ENCODE measurements at regions not wholly inside any gene's neighbourhood (a gene's known extent, or its start where the extent isn't known, plus 50 kb on each side); places are given as distances from the start of the nearest gene placed in this dataset.

GRCh38 chr14:39576736-39577135 lies 144.5 kb upstream of the FBXO33 start:
- no peak overlapping the region for H3K4me3 ChIP-seq (ENCODE audit: low read length)
- WGBS, 2 experiments (ENCODE audit: insufficient coverage in 1 of 2, insufficient read length in 1 of 2), result no CpG with 5 or more reads among the region's 1 CpG

GRCh38 chr14:39576258-39576657 lies 144.0 kb upstream of the FBXO33 start:
- peaks cover 2% of the 10 kb centered on the region for H3K36me3 Mint-ChIP-seq (ENCODE audit: low read depth)
- no peaks in the 10 kb centered on the region for H3K27me3 Mint-ChIP-seq (ENCODE audit: insufficient read depth)
- DNase-seq, result no peak
- no peak overlapping the region for H3K4me3 Mint-ChIP-seq
- Histone ChIP-seq H3K27me3 (ENCODE audit: control insufficient read depth, insufficient read depth, low read length, poor library complexity, severe bottlenecking) (no peaks in the 10 kb centered on the region), H3K4me1 (ENCODE audit: control insufficient read depth, insufficient read depth, low read length) (no peaks in the 10 kb centered on the region), H3K9me3 (ENCODE audit: control insufficient read depth, low read length) (peaks cover 16% of the 10 kb centered on the region), H3K27ac (ENCODE audit: low read depth, low read length) (no peak overlapping the region), H3K4me3 (ENCODE audit: low read length) (no peak overlapping the region), H3K36me3 (ENCODE audit: control insufficient read depth, insufficient read depth, low read length) (no peaks in the 10 kb centered on the region), H3K9ac (ENCODE audit: extremely low read depth, low read length, poor library complexity, severe bottlenecking) (no peak overlapping the region)
- H3K4me1 Mint-ChIP-seq, result no peaks in the 10 kb centered on the region
- peaks cover 12% of the 10 kb centered on the region for H3K9me3 Mint-ChIP-seq
- peak; percentile 60 for TF ChIP-seq CTCF (conservative IDR thresholded peaks at IDR 0.05)
- H3K27ac Mint-ChIP-seq, result no peak overlapping the region

More at GRCh38 chr14:39576736-39577135, 144.5 kb upstream of the FBXO33 start:
- no peak for TF ChIP-seq CTCF (conservative IDR thresholded peaks at IDR 0.05)
- no peaks in the 10 kb centered on the region for H3K4me1 ChIP-seq (ENCODE audit: control insufficient read depth, insufficient read depth, low read length)
- no peak overlapping the region for H3K9ac ChIP-seq (ENCODE audit: extremely low read depth, low read length, poor library complexity, severe bottlenecking)
- H3K9me3 ChIP-seq (ENCODE audit: control insufficient read depth, low read length), result peaks cover 14% of the 10 kb centered on the region
- Mint-ChIP-seq H3K27me3 (ENCODE audit: insufficient read depth) (no peaks in the 10 kb centered on the region), H3K9me3 (peaks cover 12% of the 10 kb centered on the region), H3K36me3 (ENCODE audit: low read depth) (peaks cover 2% of the 10 kb centered on the region), H3K4me3 (no peak overlapping the region), H3K4me1 (no peaks in the 10 kb centered on the region), H3K27ac (no peak overlapping the region)
- no peak for DNase-seq
- no peak overlapping the region for H3K27ac ChIP-seq (ENCODE audit: low read depth, low read length)
- no peaks in the 10 kb centered on the region for H3K36me3 ChIP-seq (ENCODE audit: control insufficient read depth, insufficient read depth, low read length)
- H3K27me3 ChIP-seq (ENCODE audit: control insufficient read depth, insufficient read depth, low read length, poor library complexity, severe bottlenecking), result no peaks in the 10 kb centered on the region

GRCh38 chr14:39568809-39569538 lies 136.7 kb upstream of the FBXO33 start:
- no peaks in the 10 kb centered on the region for H3K36me3 Mint-ChIP-seq (ENCODE audit: low read depth)
- DNase-seq, result no peak
- no peaks in the 10 kb centered on the region for H3K27me3 Mint-ChIP-seq (ENCODE audit: insufficient read depth)
- Histone ChIP-seq H3K4me3 (ENCODE audit: low read length) (no peak overlapping the region), H3K27me3 (ENCODE audit: control insufficient read depth, insufficient read depth, low read length, poor library complexity, severe bottlenecking) (no peaks in the 10 kb centered on the region), H3K4me1 (ENCODE audit: control insufficient read depth, insufficient read depth, low read length) (peaks cover 5% of the 10 kb centered on the region), H3K9ac (ENCODE audit: extremely low read depth, low read length, poor library complexity, severe bottlenecking) (no peak overlapping the region), H3K9me3 (ENCODE audit: control insufficient read depth, low read length) (peaks cover 7% of the 10 kb centered on the region), H3K36me3 (ENCODE audit: control insufficient read depth, insufficient read depth, low read length) (no peaks in the 10 kb centered on the region), H3K27ac (ENCODE audit: low read depth, low read length) (no peak overlapping the region)
- H3K9me3 Mint-ChIP-seq, result no peaks in the 10 kb centered on the region
- no peak overlapping the region for H3K4me3 Mint-ChIP-seq
- 77 to 81% methylated on average over 4 of the region's 4 CpGs for WGBS, 2 experiments (ENCODE audit: insufficient coverage in 1 of 2, insufficient read length in 1 of 2)
- no peak for TF ChIP-seq CTCF (conservative IDR thresholded peaks at IDR 0.05)
- no peaks in the 10 kb centered on the region for H3K4me1 Mint-ChIP-seq
- H3K27ac Mint-ChIP-seq, result no peak overlapping the region
